Astrocyte of the cerebellum (primary cell): ENCODE measurements at regions not wholly inside any gene's neighbourhood (a gene's known extent, or its start where the extent isn't known, plus 50 kb on each side); places are given as distances from the start of the nearest gene placed in this dataset.

Experiments
- DNase-seq: peaks from one replicate; pipeline ENCODE4 v3.0.0-alpha.2; 2011; ENCODE audit warnings: low read depth
- H3K4me3 ChIP-seq: 2 replicates; pipeline ENCODE4 v1.5.1; 2011; ENCODE audit warnings: mild to moderate bottlenecking, low read depth, low read length, moderate library complexity
- in situ Hi-C: cut with HindIII; loops from 2 replicates; pipeline ENCODE4 v1.10.0; 2017; ENCODE audit warnings: low sequenced_read_pairs
- TF ChIP-seq, protein P1 (sequence below): IDR thresholded peaks from 2 replicates; pipeline ENCODE4 v1.5.1; 2012; ENCODE audit warnings: low read length, low read depth, moderate library complexity, mild to moderate bottlenecking; ENCODE audit errors: missing control alignments

DNA sequence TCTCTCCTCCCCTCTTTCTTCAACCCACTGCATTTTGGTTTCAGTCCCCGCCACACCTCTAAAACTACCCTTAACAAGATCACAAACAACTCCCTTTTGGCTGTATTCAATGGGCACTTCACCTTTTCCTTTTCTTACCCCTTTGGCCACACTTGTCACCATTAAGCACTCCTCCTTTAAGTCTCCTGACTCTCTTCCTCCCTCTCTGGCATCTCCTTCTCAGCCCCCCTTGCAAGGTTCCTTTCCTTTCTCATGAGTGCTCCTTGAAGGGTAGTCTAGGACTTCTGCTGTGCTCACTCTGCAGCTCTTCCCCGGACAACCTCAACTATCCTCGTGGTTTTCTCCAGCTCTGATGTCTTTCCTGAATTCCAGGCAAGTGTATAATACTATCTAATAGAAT, 103.7 kb downstream of the RPL22L1 start:
- H3K4me3 ChIP-seq, result no peak overlapping the region
- DNase-seq, result no peak
- in situ Hi-C loops, result no loop called here
- TF ChIP-seq, protein P1, sequence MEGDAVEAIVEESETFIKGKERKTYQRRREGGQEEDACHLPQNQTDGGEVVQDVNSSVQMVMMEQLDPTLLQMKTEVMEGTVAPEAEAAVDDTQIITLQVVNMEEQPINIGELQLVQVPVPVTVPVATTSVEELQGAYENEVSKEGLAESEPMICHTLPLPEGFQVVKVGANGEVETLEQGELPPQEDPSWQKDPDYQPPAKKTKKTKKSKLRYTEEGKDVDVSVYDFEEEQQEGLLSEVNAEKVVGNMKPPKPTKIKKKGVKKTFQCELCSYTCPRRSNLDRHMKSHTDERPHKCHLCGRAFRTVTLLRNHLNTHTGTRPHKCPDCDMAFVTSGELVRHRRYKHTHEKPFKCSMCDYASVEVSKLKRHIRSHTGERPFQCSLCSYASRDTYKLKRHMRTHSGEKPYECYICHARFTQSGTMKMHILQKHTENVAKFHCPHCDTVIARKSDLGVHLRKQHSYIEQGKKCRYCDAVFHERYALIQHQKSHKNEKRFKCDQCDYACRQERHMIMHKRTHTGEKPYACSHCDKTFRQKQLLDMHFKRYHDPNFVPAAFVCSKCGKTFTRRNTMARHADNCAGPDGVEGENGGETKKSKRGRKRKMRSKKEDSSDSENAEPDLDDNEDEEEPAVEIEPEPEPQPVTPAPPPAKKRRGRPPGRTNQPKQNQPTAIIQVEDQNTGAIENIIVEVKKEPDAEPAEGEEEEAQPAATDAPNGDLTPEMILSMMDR, result no peak

DNA sequence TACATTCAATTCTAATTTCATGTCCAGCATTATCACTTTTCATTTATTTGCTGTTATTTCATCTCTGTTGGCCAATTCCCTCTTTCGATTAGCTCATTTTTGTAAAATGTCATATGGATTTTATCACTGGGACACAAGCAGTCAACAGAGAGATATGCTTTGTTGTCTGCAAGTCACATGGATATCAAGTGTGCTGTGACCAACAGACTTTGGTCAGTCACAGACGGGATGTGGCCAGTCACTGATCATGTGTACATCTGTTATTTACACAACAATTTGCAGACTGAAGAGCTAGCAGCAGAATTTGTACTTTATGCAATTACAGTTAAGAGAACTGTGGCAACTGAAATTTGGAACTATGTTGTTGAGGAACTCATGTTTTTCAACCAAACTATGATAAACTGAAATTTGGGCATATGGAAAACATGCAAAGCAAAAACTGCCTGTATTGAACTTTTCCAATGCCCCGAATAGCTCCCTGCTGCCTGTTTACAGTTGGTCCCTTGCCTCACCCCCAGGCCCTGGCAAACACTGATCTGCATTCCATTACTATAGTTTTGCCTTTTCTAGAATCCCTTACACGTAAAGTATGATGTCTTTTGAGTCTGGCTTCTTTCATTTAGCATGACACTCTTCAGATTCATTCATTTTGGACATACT, 104.4 kb downstream of the RPL22L1 start:
- no peak overlapping the region for H3K4me3 ChIP-seq
- TF ChIP-seq, protein P1, result no peak
- in situ Hi-C loops, result no loop called here
- DNase-seq, result no peak

DNA sequence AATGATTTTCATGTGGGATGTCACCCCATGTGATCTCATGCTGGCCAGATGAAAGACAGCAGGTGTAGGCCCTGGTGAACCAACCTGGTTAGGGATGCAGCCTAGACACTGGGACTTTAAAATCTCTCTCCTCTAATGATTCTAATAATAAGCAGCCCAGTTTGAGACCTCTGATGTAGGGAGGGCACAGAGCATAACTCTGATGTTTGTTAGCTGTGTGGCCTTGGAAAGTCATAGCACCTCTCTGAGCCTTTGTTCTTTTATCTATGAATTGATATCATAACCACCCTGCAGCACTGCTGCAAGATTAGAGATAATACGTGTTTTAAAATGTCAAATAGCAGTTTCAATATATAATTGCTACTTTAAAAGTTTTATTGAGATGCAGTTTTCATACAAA, 106.0 kb downstream of the RPL22L1 start:
- no peak for DNase-seq
- in situ Hi-C loops, result loop anchor here (5.0 kb wide), 1 partner anchor 37 kb away; no protein-coding TSS in a partner anchor
- TF ChIP-seq, protein P1, result no peak
- H3K4me3 ChIP-seq, result no peak overlapping the region

DNA sequence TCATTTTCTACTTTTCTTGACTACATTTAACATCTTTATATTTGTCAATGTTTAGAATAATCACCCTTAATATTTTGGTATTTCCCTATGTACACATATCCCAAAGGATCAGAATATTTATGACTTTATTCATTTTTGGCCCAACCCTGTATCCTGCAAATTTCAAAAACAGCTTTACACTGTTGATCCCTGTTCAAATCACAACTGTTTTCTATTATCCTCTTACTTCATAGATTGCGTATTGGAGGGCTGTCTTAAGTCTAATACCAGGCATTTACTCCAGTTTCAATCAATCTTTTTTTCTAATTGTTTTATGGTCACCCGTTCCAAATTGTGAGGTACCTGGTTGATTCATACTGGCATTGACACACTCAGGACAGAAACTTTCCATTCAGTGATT, 107.9 kb downstream of the RPL22L1 start:
- no peak for DNase-seq
- in situ Hi-C loops, result loop anchor here (5.0 kb wide), 1 partner anchor 35 kb away; no protein-coding TSS in a partner anchor
- TF ChIP-seq, protein P1, result no peak
- H3K4me3 ChIP-seq, result no peak overlapping the region

DNA sequence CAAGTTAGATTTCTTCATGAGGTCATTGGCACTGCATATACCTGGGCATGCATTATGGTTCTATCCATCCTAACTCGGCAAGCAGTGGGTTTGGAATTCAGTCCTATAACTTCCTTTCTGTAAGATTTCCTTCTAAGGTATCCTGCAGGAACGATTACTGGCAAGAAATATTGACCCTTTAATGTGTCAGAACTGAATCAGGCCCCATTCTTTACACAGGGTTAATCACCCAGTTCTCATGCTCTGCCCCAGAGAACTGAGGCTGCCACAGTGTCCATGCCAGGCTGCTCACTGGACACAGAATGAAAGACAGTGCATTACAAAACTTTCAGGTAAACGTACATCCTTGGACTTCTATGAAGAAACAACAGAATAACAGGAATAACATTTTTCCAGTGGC, 108.9 kb downstream of the RPL22L1 start:
- in situ Hi-C loops, result loop anchor here (5.0 kb wide), 1 partner anchor 34 kb away; no protein-coding TSS in a partner anchor
- TF ChIP-seq, protein P1, result no peak
- no peak overlapping the region for H3K4me3 ChIP-seq
- no peak for DNase-seq

DNA sequence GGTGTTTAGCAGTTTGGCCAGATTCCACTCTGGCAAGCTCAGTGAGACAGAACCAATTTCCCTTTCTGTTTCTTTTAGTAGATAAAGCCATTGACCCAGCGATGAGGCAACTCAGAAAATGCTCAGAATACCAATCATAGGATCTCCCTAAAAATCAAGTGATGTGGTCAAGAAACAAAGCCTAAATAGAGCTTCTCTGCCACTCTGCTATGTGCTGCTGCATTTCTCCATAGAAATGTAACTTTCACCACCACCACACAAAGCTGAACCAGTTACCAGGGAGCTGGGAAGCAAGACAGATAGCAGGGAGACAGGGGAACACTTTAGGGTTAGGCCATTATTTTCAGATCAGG, 109.8 kb downstream of the RPL22L1 start:
- H3K4me3 ChIP-seq, result no peak overlapping the region
- DNase-seq, result no peak
- TF ChIP-seq, protein P1, result no peak
- in situ Hi-C loops, result loop anchor here (5.0 kb wide), 1 partner anchor 33 kb away; no protein-coding TSS in a partner anchor
